Panc1 (cell line): ENCODE measurements at regions not wholly inside any gene's neighbourhood (a gene's known extent, or its start where the extent isn't known, plus 50 kb on each side); places are given as distances from the start of the nearest gene placed in this dataset.

ENCODE experiments used
- ATAC-seq: fragments of 200-7000 bp; cut with Tn5 transposase; 2 replicates; pipeline ENCODE4 v1.9.1; 2020; ENCODE audit warnings: mild to moderate bottlenecking, moderate library complexity
- BruUV-seq: library from RNA; stranded (reverse); fragments of 400-500 nt; replicated peaks from 2 replicates; lab custom pipeline; 2021; lab: Mats Ljungman, UMichigan
- CTCF ChIA-PET: fragments of 300-600 bp; sonication (Branson Sonifier 250); formaldehyde crosslinking; loops from one replicate; lab custom pipeline; 2022; ENCODE audit warnings: antibody characterized with exemption; lab: Charles Lee
- POLR2A ChIA-PET: fragments of 300-600 bp; sonication (Branson Sonifier 250); formaldehyde crosslinking; loops from one replicate; lab custom pipeline; 2022; ENCODE audit warnings: antibody characterized with exemption; lab: Charles Lee
- DNase-seq: peaks from one replicate; pipeline ENCODE4 v3.0.0-alpha.2; 2010; ENCODE audit warnings: low read depth, low spot score
- H3K27ac ChIP-seq: 2 replicates; pipeline ENCODE4 v1.5.1; 2011; ENCODE audit warnings: mild to moderate bottlenecking, low read length, inconsistent platforms
- H3K27me3 ChIP-seq: fragments of 200-500 bp; sonication (Bioruptor generic); 2 replicates; pipeline ENCODE4 v1.6.0; 2014; ENCODE audit warnings: low read length, inconsistent platforms; ENCODE audit not compliant: control insufficient read depth, insufficient read depth
- H3K36me3 ChIP-seq: fragments of 200-500 bp; sonication (Bioruptor generic); 2 replicates; pipeline ENCODE4 v1.5.1; 2014; ENCODE audit warnings: inconsistent platforms, mild to moderate bottlenecking, low read length, moderate library complexity; ENCODE audit not compliant: control insufficient read depth, insufficient read depth
- H3K4me1 ChIP-seq: 2 replicates; pipeline ENCODE4 v1.5.1; 2011; ENCODE audit warnings: inconsistent platforms, mild to moderate bottlenecking, low read length, moderate library complexity; ENCODE audit not compliant: control insufficient read depth, insufficient read depth
- H3K4me3 ChIP-seq, 2 experiments: 2 replicates each; pipeline ENCODE4 v1.5.1; 2011 to 2012; ENCODE audit warnings: low read depth in 2 of 2, low read length in 2 of 2, mild to moderate bottlenecking in 2 of 2, inconsistent platforms in 1 of 2, moderate library complexity in 1 of 2
- H3K9me3 ChIP-seq: fragments of 200-500 bp; sonication (Bioruptor generic); 2 replicates; pipeline ENCODE4 v1.5.1; 2014; ENCODE audit warnings: low read depth, mild to moderate bottlenecking, inconsistent platforms, low read length, moderate library complexity; ENCODE audit not compliant: control insufficient read depth, insufficient read depth
- POLR2AphosphoS5 ChIP-seq: IDR thresholded peaks from 2 replicates; pipeline ENCODE4 v1.6.1; 2012; ENCODE audit warnings: mild to moderate bottlenecking, low read depth, low read length, moderate library complexity
- SIN3A ChIP-seq: IDR thresholded peaks from 2 replicates; pipeline ENCODE4 v1.6.1; 2012; ENCODE audit warnings: low read depth, mild to moderate bottlenecking, low read length, moderate library complexity, borderline replicate concordance; ENCODE audit not compliant: insufficient read depth
- TCF7L2 ChIP-seq: IDR thresholded peaks from 2 replicates; pipeline ENCODE4 v1.6.1; 2011; ENCODE audit warnings: mild to moderate bottlenecking, low read depth, low read length, inconsistent platforms
- in situ Hi-C: cut with HindIII; loops from 2 replicates; pipeline ENCODE4 v1.10.0; 2016; ENCODE audit warnings: low sequenced_read_pairs, low pct_unique_long_range_greater_than_20kb
- intact Hi-C: fragments of 100-400 bp; cut with micrococcal nuclease; formaldehyde crosslinking; loops from one replicate; pipeline ENCODE4 v1.10.0; 2022; ENCODE audit not compliant: unreplicated experiment
- TF ChIP-seq, protein P1 (sequence below): fragments of 450-650 bp; IDR thresholded peaks from 2 replicates; pipeline ENCODE4 v1.5.1; 2017; ENCODE audit warnings: mild to moderate bottlenecking
- TF ChIP-seq, protein P2 (sequence below), 2 experiments: IDR thresholded peaks; 2 replicates each; pipeline ENCODE4 v1.6.1; 2011 to 2012; ENCODE audit warnings: low read depth in 2 of 2, control low read depth in 1 of 2, low read length in 1 of 2, mild to moderate bottlenecking in 1 of 2, moderate library complexity in 1 of 2; ENCODE audit not compliant: insufficient read depth in 1 of 2

DNA sequence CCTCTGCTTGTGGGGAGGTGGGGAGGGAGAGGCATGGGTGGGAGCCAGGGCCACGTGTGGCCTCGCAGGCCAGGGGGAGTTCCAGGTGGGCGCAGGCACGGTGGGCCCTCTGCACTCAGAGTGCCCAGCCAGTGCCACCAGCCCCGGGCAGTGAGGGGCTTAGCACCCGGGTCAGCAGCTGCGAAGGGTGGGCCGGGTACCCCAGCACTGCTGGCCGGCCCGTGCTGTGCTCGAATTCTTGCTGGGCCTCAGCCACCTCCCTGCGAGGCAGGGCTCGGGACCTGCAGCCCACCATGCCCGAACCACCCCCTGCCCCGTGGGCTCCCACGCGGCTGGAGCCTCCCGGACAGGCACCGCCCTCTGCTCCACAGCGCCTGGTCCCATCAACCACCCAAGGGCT is 1277.2 kb downstream of the JRKL start:
- H3K4me3 ChIP-seq: no peak overlapping the region
- no peaks in the 10 kb centered on the region for H3K36me3 ChIP-seq
- no TSS peak for BruUV-seq
- H3K27ac ChIP-seq: no peak overlapping the region
- POLR2A ChIA-PET: no interaction called here
- CTCF ChIA-PET: no interaction called here
- no peaks in the 10 kb centered on the region for H3K4me1 ChIP-seq
- intact Hi-C loops (no loop called here), in situ Hi-C loops (no loop called here)
- no peaks in the 10 kb centered on the region for H3K27me3 ChIP-seq
- ATAC-seq: no peak
- TF ChIP-seq, protein P1, sequence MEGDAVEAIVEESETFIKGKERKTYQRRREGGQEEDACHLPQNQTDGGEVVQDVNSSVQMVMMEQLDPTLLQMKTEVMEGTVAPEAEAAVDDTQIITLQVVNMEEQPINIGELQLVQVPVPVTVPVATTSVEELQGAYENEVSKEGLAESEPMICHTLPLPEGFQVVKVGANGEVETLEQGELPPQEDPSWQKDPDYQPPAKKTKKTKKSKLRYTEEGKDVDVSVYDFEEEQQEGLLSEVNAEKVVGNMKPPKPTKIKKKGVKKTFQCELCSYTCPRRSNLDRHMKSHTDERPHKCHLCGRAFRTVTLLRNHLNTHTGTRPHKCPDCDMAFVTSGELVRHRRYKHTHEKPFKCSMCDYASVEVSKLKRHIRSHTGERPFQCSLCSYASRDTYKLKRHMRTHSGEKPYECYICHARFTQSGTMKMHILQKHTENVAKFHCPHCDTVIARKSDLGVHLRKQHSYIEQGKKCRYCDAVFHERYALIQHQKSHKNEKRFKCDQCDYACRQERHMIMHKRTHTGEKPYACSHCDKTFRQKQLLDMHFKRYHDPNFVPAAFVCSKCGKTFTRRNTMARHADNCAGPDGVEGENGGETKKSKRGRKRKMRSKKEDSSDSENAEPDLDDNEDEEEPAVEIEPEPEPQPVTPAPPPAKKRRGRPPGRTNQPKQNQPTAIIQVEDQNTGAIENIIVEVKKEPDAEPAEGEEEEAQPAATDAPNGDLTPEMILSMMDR: no peak
- TF ChIP-seq, protein P2, sequence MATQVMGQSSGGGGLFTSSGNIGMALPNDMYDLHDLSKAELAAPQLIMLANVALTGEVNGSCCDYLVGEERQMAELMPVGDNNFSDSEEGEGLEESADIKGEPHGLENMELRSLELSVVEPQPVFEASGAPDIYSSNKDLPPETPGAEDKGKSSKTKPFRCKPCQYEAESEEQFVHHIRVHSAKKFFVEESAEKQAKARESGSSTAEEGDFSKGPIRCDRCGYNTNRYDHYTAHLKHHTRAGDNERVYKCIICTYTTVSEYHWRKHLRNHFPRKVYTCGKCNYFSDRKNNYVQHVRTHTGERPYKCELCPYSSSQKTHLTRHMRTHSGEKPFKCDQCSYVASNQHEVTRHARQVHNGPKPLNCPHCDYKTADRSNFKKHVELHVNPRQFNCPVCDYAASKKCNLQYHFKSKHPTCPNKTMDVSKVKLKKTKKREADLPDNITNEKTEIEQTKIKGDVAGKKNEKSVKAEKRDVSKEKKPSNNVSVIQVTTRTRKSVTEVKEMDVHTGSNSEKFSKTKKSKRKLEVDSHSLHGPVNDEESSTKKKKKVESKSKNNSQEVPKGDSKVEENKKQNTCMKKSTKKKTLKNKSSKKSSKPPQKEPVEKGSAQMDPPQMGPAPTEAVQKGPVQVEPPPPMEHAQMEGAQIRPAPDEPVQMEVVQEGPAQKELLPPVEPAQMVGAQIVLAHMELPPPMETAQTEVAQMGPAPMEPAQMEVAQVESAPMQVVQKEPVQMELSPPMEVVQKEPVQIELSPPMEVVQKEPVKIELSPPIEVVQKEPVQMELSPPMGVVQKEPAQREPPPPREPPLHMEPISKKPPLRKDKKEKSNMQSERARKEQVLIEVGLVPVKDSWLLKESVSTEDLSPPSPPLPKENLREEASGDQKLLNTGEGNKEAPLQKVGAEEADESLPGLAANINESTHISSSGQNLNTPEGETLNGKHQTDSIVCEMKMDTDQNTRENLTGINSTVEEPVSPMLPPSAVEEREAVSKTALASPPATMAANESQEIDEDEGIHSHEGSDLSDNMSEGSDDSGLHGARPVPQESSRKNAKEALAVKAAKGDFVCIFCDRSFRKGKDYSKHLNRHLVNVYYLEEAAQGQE (IDR thresholded peaks at IDR 0.05; ENCODE audit: insufficient read depth in 1 of 2, low read depth in 2 of 2, low read length in 1 of 2): no peak
- TF ChIP-seq POLR2AphosphoS5: no peak
- TF ChIP-seq SIN3A: no peak
- TF ChIP-seq TCF7L2: no peak
- H3K9me3 ChIP-seq: no peaks in the 10 kb centered on the region; the same call in 1 of the 2 replicates
- no peak for DNase-seq

DNA sequence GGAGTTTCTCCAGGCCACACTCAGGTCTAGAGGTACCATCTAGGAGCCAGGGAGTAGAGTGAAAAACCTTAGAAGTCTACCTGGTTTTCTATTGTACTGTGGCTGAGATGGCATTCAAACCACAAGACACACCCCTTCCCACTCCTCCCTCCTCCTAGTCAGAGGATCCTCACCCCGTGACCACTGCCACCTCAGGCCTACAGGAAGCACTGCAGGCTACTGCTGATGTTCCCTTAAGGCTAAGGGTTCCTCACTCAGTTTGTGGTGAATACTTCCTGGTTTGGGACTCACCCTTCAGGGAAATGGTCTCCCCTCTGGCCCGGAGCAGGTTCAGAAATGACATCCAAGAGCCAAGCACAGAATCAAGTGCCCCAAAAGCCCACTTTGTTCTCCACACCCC is 1293.9 kb downstream of the JRKL start:
- no peaks in the 10 kb centered on the region for H3K4me1 ChIP-seq
- ATAC-seq: no peak
- BruUV-seq: no TSS peak
- in situ Hi-C loops: no loop called here
- no peak overlapping the region for H3K27ac ChIP-seq
- intact Hi-C loops: no loop called here
- TF ChIP-seq, protein P2 (IDR thresholded peaks at IDR 0.05; ENCODE audit: insufficient read depth in 1 of 2, low read depth in 2 of 2, low read length in 1 of 2): no peak
- TF ChIP-seq TCF7L2 (no peak), POLR2AphosphoS5 (no peak), SIN3A (no peak)
- TF ChIP-seq, protein P1: no peak
- H3K9me3 ChIP-seq: no peaks in the 10 kb centered on the region
- no peaks in the 10 kb centered on the region for H3K36me3 ChIP-seq
- no peak overlapping the region for H3K4me3 ChIP-seq
- CTCF ChIA-PET: no interaction called here
- DNase-seq: no peak
- no peaks in the 10 kb centered on the region for H3K27me3 ChIP-seq
- POLR2A ChIA-PET: no interaction called here
